ENCODE measurements at regions not wholly inside any gene's neighbourhood (a gene's known extent, or its start where the extent isn't known, plus 50 kb on each side); places are given as distances from the start of the nearest gene placed in this dataset.

DNA sequence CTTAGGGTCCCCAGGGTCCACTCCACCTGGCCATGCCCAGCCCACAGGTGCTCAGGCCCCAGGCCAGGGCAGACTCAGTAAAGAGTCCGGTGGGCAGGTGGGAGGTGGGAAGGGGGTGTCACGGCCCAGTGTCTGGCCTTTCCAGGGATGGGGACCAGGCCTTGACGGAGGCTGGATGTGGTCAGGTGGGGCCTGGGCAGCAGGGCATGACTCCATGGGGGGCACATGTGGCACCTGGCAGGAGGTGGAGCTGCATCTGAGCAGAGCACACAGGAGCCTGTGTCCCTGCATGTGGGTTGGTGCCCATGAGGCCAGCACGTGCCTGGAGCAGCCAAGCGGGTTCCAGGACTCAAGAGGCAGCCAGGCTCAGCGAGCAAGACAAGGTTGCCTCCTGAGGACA lies 132.9 kb downstream of the FAM53A start:
- TF ChIP-seq, protein P1, sequence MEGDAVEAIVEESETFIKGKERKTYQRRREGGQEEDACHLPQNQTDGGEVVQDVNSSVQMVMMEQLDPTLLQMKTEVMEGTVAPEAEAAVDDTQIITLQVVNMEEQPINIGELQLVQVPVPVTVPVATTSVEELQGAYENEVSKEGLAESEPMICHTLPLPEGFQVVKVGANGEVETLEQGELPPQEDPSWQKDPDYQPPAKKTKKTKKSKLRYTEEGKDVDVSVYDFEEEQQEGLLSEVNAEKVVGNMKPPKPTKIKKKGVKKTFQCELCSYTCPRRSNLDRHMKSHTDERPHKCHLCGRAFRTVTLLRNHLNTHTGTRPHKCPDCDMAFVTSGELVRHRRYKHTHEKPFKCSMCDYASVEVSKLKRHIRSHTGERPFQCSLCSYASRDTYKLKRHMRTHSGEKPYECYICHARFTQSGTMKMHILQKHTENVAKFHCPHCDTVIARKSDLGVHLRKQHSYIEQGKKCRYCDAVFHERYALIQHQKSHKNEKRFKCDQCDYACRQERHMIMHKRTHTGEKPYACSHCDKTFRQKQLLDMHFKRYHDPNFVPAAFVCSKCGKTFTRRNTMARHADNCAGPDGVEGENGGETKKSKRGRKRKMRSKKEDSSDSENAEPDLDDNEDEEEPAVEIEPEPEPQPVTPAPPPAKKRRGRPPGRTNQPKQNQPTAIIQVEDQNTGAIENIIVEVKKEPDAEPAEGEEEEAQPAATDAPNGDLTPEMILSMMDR (IDR thresholded peaks at IDR 0.05): no peak
- TF ChIP-seq RAD21 (conservative IDR thresholded peaks at IDR 0.05 in 1 of 2, IDR thresholded peaks at IDR 0.05 in 1 of 2): no peak
- TF ChIP-seq, protein P2, sequence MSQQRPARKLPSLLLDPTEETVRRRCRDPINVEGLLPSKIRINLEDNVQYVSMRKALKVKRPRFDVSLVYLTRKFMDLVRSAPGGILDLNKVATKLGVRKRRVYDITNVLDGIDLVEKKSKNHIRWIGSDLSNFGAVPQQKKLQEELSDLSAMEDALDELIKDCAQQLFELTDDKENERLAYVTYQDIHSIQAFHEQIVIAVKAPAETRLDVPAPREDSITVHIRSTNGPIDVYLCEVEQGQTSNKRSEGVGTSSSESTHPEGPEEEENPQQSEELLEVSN (IDR thresholded peaks at IDR 0.05; ENCODE audit: borderline replicate concordance, low read depth): no peak
- TF ChIP-seq MYC (IDR thresholded peaks at IDR 0.05; ENCODE audit: borderline replicate concordance, low read length): no peak
- TF ChIP-seq POLR2A (IDR thresholded peaks at IDR 0.05; ENCODE audit: low read length): no peak
- TF ChIP-seq ZFP36 (IDR thresholded peaks at IDR 0.05; ENCODE audit: borderline replicate concordance, partially characterized antibody): no peak

All from A549 (cell line).